Ishikawa (cell line): ENCODE measurements at regions not wholly inside any gene's neighbourhood (a gene's known extent, or its start where the extent isn't known, plus 50 kb on each side); places are given as distances from the start of the nearest gene placed in this dataset.

Experiments
- EGR1 ChIP-seq: IDR thresholded peaks from 2 replicates; pipeline ENCODE4 v1.6.1; 2012
- EP300 ChIP-seq: IDR thresholded peaks from 2 replicates; pipeline ENCODE4 v1.6.1; 2012; ENCODE audit warnings: borderline replicate concordance
- TAF1 ChIP-seq: IDR thresholded peaks from 2 replicates; pipeline ENCODE4 v1.6.1; 2012; ENCODE audit warnings: low read depth, mild to moderate bottlenecking
- ZBTB7A ChIP-seq: IDR thresholded peaks from 2 replicates; pipeline ENCODE4 v1.6.1; 2012; ENCODE audit warnings: low read depth

DNA sequence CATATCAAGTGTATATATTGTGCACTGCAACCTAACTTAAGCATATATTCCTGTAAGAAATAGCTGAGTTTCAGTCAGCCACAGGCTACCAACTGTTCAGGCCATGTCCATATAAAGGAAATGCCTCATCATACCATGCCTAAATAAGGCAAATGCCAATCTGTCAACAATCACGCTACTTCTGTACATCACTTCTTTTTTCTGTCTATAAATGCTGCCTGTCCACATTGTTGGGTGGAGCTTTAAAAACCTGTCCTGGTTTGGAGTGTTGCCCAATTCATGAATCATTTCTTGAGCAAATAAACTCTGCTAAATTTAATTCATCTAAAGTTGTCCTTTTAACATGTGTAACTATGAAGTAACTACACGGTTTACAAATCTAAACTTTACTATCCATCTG, 1091.9 kb downstream of the NSUN3 start:
- TF ChIP-seq EP300, result no peak
- TF ChIP-seq EGR1, result no peak
- no peak for TF ChIP-seq ZBTB7A
- TF ChIP-seq TAF1, result no peak
